ENCODE measurements at regions not wholly inside any gene's neighbourhood (a gene's known extent, or its start where the extent isn't known, plus 50 kb on each side); places are given as distances from the start of the nearest gene placed in this dataset.

DNA sequence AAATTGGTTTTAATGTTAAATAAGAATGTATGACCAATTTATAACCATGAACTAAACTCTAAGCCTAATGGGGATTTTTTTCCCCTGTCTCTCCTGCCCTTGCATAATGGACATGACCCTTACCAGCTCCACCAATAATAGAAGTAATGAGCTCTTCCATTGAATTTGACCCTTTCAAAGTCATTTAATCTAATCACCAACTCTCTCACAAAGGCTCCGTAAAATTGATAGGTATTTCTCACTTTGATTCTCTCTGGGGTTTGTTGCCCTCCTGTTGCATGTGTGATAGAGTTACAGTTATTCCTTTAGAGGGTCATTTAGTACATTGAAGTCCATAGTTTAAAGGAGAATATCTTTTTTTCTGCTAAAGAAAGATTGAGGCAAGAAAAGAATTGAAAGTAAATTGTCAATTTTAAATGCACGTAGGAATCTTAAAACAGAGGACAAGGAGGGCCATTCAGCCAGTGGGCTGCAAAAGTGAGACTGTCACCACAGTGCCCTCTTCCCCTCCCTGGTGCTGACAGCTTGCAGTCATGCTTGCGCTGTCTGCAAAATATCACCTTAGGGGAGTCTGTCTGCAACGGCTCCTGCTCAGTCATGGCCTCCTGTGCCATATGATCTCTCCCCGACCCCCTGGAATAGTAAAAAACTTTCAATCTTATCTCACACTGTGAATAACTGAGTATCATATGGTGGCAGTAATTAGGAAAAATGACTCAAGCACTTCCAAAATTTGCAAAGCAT is 307.5 kb upstream of the GNPDA2 start:
- TF ChIP-seq EZH2 (IDR thresholded peaks at IDR 0.05; ENCODE audit: borderline replicate concordance, low read depth, low read length, severe bottlenecking) (no peak), POLR2A (IDR thresholded peaks at IDR 0.05; ENCODE audit: low read depth, low read length) (no peak), POLR2AphosphoS5 (IDR thresholded peaks at IDR 0.05; ENCODE audit: insufficient read depth, low read depth, low read length) (no peak), GATA2 (IDR thresholded peaks at IDR 0.05; ENCODE audit: insufficient read depth, insufficient read length, low read depth, low read length) (no peak), MYC (IDR thresholded peaks at IDR 0.05; ENCODE audit: low read depth, low read length) (no peak), FOS (IDR thresholded peaks at IDR 0.05; ENCODE audit: borderline replicate concordance, insufficient read depth, low read length) (no peak)
- TF ChIP-seq, protein P1, sequence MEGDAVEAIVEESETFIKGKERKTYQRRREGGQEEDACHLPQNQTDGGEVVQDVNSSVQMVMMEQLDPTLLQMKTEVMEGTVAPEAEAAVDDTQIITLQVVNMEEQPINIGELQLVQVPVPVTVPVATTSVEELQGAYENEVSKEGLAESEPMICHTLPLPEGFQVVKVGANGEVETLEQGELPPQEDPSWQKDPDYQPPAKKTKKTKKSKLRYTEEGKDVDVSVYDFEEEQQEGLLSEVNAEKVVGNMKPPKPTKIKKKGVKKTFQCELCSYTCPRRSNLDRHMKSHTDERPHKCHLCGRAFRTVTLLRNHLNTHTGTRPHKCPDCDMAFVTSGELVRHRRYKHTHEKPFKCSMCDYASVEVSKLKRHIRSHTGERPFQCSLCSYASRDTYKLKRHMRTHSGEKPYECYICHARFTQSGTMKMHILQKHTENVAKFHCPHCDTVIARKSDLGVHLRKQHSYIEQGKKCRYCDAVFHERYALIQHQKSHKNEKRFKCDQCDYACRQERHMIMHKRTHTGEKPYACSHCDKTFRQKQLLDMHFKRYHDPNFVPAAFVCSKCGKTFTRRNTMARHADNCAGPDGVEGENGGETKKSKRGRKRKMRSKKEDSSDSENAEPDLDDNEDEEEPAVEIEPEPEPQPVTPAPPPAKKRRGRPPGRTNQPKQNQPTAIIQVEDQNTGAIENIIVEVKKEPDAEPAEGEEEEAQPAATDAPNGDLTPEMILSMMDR (IDR thresholded peaks at IDR 0.05; ENCODE audit: extremely low read depth in 1 of 2, insufficient read depth in 1 of 2, low read depth in 1 of 2, low read length in 2 of 2): no peak
- TF ChIP-seq, protein P2, sequence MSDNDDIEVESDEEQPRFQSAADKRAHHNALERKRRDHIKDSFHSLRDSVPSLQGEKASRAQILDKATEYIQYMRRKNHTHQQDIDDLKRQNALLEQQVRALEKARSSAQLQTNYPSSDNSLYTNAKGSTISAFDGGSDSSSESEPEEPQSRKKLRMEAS (IDR thresholded peaks at IDR 0.05; ENCODE audit: insufficient read depth, insufficient read length): no peak

All from endothelial cell of umbilical vein (primary cell).